ENCODE measurements at regions not wholly inside any gene's neighbourhood (a gene's known extent, or its start where the extent isn't known, plus 50 kb on each side); places are given as distances from the start of the nearest gene placed in this dataset.

- peaks cover 7% of the 10 kb centered on the region for H3K4me1 Mint-ChIP-seq (ENCODE audit: low read depth)
- no peaks in the 10 kb centered on the region for H3K27me3 Mint-ChIP-seq
- H3K27ac Mint-ChIP-seq = no peak overlapping the region
- no peaks in the 10 kb centered on the region for H3K36me3 Mint-ChIP-seq (ENCODE audit: insufficient read depth)
- no peak overlapping the region for H3K4me3 Mint-ChIP-seq (ENCODE audit: low read depth)
- H3K9me3 Mint-ChIP-seq (ENCODE audit: low read depth) = no peaks in the 10 kb centered on the region
- no peak for DNase-seq (ENCODE audit: low spot score, unreplicated experiment)
- no peak for TF ChIP-seq CTCF (IDR thresholded peaks at IDR 0.05; ENCODE audit: unreplicated experiment)
Observed at GRCh38 chr2:191557841-191558240, 120.1 kb upstream of the NABP1 start.

- H3K27me3 Mint-ChIP-seq = peaks cover under 1% of the 10 kb centered on the region
- no peak overlapping the region for H3K27ac Mint-ChIP-seq
- no peak for DNase-seq (ENCODE audit: low spot score, unreplicated experiment)
- no peaks in the 10 kb centered on the region for H3K9me3 Mint-ChIP-seq (ENCODE audit: low read depth)
- TF ChIP-seq CTCF (IDR thresholded peaks at IDR 0.05; ENCODE audit: unreplicated experiment) = no peak
- H3K4me1 Mint-ChIP-seq (ENCODE audit: low read depth) = peaks cover 4% of the 10 kb centered on the region
- no peak overlapping the region for H3K4me3 Mint-ChIP-seq (ENCODE audit: low read depth)
- no peaks in the 10 kb centered on the region for H3K36me3 Mint-ChIP-seq (ENCODE audit: insufficient read depth)
Observed at GRCh38 chr2:191559569-191559968, 118.4 kb upstream of the NABP1 start.

- Mint-ChIP-seq H3K36me3 (ENCODE audit: insufficient read depth) (no peaks in the 10 kb centered on the region), H3K9me3 (ENCODE audit: low read depth) (no peaks in the 10 kb centered on the region), H3K4me3 (ENCODE audit: low read depth) (no peak overlapping the region), H3K27me3 (peaks cover 7% of the 10 kb centered on the region), H3K4me1 (ENCODE audit: low read depth) (peaks cover 4% of the 10 kb centered on the region), H3K27ac (no peak overlapping the region)
- TF ChIP-seq CTCF (IDR thresholded peaks at IDR 0.05; ENCODE audit: unreplicated experiment) = no peak
- no peak for DNase-seq (ENCODE audit: low spot score, unreplicated experiment)
Observed at GRCh38 chr2:191560411-191560980, 117.4 kb upstream of the NABP1 start.

GRCh38 chr2:191565120-191565519, 112.8 kb upstream of the NABP1 start:
- Mint-ChIP-seq H3K4me1 (ENCODE audit: low read depth) (peaks cover 6% of the 10 kb centered on the region), H3K9me3 (ENCODE audit: low read depth) (no peaks in the 10 kb centered on the region), H3K27ac (no peak overlapping the region), H3K4me3 (ENCODE audit: low read depth) (no peak overlapping the region), H3K27me3 (peaks cover 8% of the 10 kb centered on the region), H3K36me3 (ENCODE audit: insufficient read depth) (no peaks in the 10 kb centered on the region)
- DNase-seq (ENCODE audit: low spot score, unreplicated experiment) = no peak
- no peak for TF ChIP-seq CTCF (IDR thresholded peaks at IDR 0.05; ENCODE audit: unreplicated experiment)

GRCh38 chr2:191565647-191566198, 112.2 kb upstream of the NABP1 start:
- DNase-seq (ENCODE audit: low spot score, unreplicated experiment) = no peak
- no peak for TF ChIP-seq CTCF (IDR thresholded peaks at IDR 0.05; ENCODE audit: unreplicated experiment)
- Mint-ChIP-seq H3K4me3 (ENCODE audit: low read depth) (no peak overlapping the region), H3K4me1 (ENCODE audit: low read depth) (peaks cover 4% of the 10 kb centered on the region), H3K27ac (no peak overlapping the region), H3K36me3 (ENCODE audit: insufficient read depth) (no peaks in the 10 kb centered on the region), H3K9me3 (ENCODE audit: low read depth) (no peaks in the 10 kb centered on the region), H3K27me3 (peaks cover 8% of the 10 kb centered on the region)

Data from progenitor cell of endocrine pancreas (in vitro differentiated cells).